ENCODE measurements at regions not wholly inside any gene's neighbourhood (a gene's known extent, or its start where the extent isn't known, plus 50 kb on each side); places are given as distances from the start of the nearest gene placed in this dataset.

GRCh38 chr6:156348849-156349248, 428.3 kb upstream of the ARID1B start:
- DNase-seq = no peak

DNA sequence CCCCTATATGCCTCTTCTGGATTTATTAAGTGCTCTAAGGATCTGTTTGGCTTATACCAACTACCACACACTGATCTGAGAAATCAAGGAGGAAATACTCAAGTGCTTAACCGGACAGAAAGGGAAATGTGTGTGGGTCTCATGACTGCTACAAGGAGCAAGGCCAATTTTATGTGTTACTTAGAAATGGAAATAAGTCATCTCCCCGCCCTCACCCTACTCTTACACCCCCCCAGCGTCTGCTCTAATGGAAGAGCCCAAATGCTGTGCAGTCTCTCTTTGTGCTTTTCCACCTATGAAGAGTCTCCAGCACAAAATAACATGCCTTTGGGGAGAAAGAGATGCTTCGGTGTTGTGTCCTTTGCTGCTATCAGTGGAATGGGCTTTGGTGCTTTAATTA, 428.8 kb upstream of the ARID1B start:
- DNase-seq = no peak

GRCh38 chr6:156347656-156348055, 429.5 kb upstream of the ARID1B start:
- no peak for DNase-seq

DNA sequence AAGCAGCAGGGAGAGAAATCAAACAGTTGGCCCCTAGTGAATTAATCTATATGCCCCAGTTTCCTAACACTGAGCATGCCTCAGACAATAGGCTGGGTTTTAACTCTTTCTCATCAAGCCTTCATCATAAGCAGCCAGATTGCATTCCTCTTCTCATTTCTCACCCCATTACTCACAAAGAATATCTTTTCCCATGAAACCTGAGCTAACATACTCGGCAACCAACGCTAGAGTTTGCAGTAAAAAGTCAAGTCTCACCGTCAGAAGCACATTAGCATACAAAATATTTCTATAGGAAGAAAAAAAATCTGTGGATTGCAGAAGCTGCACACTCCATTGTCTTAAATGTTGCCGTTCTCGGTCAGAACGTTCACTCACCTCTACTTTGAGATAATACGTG, 429.9 kb upstream of the ARID1B start:
- DNase-seq = no peak

DNA sequence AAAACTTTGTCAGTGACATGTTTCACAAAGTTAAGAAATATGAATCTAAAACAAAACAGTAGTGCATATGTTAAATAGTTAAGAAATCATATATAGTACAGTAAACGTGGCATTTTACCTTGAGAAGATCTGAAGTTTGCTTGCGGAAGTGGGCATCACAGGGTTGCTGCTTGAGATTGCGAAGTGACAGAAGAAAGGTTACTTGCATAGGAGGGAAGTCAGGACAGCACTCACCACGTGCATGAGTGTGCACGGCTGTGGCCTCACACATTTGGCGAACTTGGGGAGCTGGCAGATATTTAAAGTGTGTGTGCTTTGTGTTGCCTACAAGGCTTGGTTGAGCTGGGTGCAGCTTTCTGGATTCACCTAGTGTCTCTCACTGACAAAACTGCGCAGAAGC, 431.5 kb upstream of the ARID1B start:
- no peak for DNase-seq

DNA sequence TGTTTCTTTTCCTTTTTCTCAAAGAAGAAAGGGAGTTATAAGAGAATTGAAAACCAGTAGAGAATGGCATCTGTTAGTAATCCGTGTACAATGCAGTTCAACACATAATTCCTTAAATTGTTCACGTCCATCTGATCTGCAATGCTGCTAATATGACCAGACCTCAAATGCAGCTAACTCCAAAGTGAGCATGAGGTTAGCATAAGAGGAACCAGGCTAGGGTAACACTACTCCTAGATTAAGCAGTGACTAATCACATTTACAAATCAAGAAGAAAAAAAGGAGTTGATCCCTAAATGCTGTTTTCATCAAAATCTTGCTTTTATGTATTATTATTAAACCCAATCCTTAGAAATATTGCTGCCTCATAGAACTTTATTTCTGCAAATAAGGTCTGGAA, 432.7 kb upstream of the ARID1B start:
- DNase-seq = no peak

DNA sequence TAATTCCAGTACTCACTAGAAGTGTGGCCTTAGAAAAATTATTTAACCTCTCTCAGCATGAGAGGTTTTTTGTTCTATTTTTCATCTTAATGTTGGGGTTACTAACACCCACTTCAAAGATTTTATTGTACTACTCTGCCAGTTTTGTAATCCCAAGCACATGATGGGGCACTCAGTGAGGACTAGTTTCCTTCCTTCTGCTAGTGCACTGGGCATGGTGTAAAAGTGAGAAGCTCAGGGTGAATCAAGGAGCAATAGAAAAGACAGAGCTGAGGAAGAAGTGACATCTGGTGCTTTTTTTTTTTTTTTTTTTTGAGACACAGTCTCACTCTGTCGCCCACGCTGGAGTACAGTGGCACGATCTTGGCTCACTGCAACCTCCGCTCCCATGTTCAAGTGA, 439.4 kb upstream of the ARID1B start:
- DNase-seq = no peak

DNA sequence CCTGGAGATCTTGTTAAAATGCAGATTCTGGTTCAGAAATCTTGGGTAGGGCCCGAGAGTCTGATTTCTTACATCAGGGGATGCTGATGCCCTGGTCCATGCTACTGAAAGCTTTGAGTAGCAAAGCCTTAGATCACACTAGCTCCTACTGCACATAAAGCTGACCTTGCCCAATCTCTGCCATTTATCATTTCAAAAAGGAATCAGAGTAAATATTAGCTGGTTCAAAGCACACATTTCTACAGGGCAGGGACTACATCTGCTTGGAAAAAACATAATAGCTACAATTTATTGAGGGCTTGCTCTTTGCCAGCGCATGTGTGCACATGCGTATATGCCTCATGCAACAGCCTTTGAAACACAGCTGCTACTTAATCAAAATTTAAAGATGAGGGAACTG, 440.4 kb upstream of the ARID1B start:
- no peak for DNase-seq

DNA sequence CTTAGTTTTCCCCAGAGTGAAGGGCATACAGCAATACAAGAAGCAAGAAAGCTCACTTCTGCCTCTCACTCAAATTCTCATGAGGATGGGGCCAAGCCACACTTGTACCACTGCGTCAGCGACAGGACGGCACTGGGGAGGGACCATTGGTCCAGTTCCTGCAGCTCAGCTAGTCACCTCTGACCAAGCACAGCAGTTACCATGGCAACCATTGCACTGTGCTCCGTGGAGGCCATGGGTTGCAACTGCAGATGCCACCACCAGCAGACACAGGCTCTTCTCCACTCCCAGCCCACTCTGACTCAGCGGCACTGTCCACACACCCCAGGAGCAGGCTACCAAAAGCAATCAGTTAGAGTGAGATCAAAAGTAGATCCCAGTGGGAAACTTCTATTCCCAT, 441.1 kb upstream of the ARID1B start:
- DNase-seq = no peak

GRCh38 chr6:156334966-156335365, 442.2 kb upstream of the ARID1B start:
- no peak for DNase-seq

GRCh38 chr6:156319707-156320106, 457.5 kb upstream of the ARID1B start:
- DNase-seq = no peak

- no peak for DNase-seq
These were observed 460.5 kb upstream of the ARID1B start for GRCh38 chr6:156316583-156317125.

DNA sequence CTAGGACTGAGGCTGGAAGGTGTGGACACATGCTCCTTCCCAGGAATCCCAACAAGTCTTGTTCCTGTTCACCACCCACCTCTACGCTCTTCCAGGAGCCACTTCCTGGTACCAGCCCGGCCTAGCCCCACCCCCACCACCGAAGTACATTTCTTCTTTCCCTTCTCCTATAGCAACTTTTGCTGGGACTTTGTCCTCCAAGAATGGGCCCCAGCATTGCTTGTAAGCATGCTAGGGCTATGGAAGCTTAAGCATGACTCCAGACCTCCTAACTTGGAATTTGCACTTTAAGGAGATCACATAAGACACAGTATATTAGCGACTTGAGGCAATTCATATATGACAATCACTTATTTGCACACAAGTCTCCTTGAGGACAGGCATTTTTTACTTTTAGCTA, 462.0 kb upstream of the ARID1B start:
- no peak for DNase-seq

DNA sequence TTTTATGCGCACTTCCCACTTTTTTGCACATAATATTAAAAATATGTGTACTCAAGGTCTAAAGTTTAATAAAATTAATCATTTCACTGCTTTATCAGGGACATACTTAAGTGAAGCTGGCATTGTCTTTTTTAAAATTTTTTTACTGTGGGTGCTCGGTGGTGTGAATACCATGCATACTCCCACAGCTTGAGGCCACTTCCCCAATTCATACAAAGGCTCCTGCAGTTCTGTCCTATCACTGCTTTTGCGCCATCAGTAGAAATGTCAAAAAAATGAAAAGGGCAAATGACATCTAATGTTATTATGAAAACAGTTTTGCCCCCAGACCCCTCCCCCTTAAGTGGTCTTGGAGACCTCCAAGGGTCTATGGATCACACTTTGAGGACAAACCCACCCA, 464.1 kb upstream of the ARID1B start:
- DNase-seq = no peak

GRCh38 chr6:156311291-156311690, 465.9 kb upstream of the ARID1B start:
- DNase-seq = no peak

- DNase-seq = no peak
These were observed 466.5 kb upstream of the ARID1B start for GRCh38 chr6:156310701-156311100.

DNA sequence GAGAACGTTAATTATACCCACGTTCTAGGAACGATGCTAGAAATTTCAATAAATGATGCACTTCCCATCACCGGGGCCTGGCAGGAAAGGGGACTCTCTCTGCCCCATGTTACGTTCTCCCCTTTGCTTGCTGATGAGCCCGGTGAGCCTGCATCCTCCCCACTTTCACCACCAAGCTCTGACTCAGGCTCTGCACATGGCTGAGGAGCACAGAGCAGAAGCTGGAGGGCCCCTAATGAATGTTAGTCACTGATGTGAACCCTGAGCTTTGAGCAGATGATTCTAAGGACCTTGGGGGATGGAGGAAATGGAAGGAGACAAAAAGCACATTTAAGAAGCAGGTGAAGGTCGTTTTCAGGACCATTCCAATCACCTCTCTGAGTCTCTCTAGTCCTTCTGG, 468.2 kb upstream of the ARID1B start:
- no peak for DNase-seq

DNA sequence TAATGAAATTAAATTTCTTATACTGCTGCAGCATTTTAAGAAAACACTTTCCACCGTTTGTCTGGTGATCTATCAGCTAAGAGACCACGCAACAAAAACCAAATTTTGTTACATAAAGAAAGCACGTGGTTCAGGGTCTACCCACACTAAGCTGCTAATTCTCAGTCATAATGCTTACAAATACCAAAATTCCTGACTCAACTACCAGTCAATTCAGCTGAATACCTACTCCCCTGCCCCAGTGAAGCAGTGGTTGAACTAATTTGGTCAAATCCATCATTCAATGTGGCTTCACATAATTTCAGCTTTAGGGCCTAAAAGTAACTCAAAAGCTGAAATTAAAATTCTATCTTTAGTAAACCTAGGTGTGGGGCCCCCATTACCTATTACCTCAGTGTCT, 468.6 kb upstream of the ARID1B start:
- no peak for DNase-seq

GRCh38 chr6:156306531-156306930, 470.6 kb upstream of the ARID1B start:
- DNase-seq = no peak

DNA sequence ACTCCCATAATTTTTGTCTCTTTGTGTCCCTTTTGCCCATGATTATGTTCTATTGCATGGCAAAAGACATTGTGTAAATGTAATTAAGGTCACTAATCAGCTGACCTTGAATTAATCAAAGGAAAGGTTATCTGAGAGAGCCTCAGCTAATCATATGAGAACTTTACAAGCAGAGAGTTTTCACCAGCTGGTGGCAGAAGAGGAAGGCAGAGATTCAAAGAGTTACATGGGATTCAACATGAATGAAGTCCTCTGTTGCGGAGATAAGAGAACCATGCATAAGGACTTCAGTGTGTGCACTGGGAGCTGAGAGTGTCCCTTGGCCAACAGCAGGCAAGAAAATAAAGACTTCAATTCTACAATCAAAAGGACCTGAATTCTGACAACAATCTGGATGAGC, 494.1 kb upstream of the ARID1B start:
- DNase-seq = no peak

DNA sequence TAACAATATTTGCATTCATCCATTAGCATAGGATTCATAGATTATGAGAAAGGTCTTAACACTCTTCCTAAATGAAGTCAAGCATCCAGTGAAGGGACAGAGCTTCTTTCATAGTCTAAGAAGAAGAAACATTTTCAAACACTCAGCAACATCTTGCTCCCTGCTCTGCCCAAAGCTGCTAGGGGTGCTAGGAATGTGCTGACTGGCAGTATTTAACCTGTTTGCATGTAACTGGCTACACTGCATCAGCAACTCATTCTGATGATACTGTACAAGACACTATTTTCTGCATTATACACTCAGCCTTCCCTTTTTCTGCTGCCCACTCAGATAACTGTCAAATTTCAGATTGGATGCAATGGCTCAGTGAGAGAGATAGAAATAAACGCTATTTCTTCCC, 495.1 kb upstream of the ARID1B start:
- no peak for DNase-seq

- DNase-seq = no peak
These were observed 495.9 kb upstream of the ARID1B start for GRCh38 chr6:156281266-156281665.

- DNase-seq = no peak
These were observed 497.1 kb upstream of the ARID1B start for GRCh38 chr6:156280065-156280464.

DNA sequence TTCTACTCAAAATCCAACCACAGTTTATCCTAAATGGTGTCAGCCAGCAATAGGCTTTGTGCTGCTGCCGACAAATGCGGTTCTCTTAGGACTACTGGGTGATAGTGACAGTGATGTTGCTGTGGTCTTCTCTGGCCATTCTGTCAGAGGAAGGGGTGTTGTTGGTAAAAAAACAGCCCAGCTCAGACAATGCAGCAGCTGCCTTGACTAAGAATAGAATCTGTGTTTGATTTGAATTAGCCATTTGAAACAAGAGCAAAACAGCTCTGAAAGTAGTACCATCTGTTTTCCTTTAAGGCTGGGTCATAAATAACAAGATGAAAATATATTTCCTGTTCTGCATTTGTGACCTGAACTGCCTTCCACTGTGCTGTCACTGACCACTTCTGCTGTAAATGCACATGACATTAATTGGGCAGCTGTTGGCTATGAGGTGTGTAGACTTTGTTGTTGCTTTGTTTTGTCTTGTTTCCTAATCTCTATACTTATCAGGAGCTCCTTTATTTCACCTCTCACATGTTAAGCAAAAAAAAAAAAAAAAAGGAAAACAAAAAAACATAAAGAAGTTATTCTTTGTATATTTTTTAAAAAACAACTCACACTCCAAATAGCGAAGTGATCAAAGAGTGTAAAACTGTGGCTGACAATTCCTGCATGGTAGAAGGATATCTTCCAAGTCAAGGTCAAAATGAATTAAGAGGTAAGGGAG, 497.8 kb upstream of the ARID1B start:
- no peak for DNase-seq

Data from occipital lobe (tissue), 1 donor.